HEK293T (cell line): ENCODE measurements at regions not wholly inside any gene's neighbourhood (a gene's known extent, or its start where the extent isn't known, plus 50 kb on each side); places are given as distances from the start of the nearest gene placed in this dataset.

ENCODE experiments used
- ARNT ChIP-seq: fragments of 450-650 bp; IDR thresholded peaks from 2 replicates; pipeline ENCODE4 v1.6.1; 2017; ENCODE audit warnings: mild to moderate bottlenecking
- FOXA1 ChIP-seq: fragments of 450-650 bp; IDR thresholded peaks from 2 replicates; pipeline ENCODE4 v1.6.1; 2016; ENCODE audit warnings: mild to moderate bottlenecking
- FOXK2 ChIP-seq: fragments of 450-650 bp; IDR thresholded peaks from 2 replicates; pipeline ENCODE4 v1.6.1; 2016; ENCODE audit warnings: mild to moderate bottlenecking
- PKNOX1 ChIP-seq: fragments of 450-650 bp; IDR thresholded peaks from 2 replicates; pipeline ENCODE4 v1.6.1; 2016
- SP1 ChIP-seq: fragments of 450-650 bp; IDR thresholded peaks from 2 replicates; pipeline ENCODE4 v1.6.1; 2017

- TF ChIP-seq SP1 = no peak
- TF ChIP-seq FOXA1 = no peak
- TF ChIP-seq ARNT = no peak
- no peak for TF ChIP-seq PKNOX1
- no peak for TF ChIP-seq FOXK2
These were observed 907.4 kb upstream of the AGA start for GRCh38 chr4:178349601-178350000.
